ENCODE measurements at regions not wholly inside any gene's neighbourhood (a gene's known extent, or its start where the extent isn't known, plus 50 kb on each side); places are given as distances from the start of the nearest gene placed in this dataset.
A peak's percentile ranks its signal among the peaks of the same experiment; 100 is the strongest.

DNA sequence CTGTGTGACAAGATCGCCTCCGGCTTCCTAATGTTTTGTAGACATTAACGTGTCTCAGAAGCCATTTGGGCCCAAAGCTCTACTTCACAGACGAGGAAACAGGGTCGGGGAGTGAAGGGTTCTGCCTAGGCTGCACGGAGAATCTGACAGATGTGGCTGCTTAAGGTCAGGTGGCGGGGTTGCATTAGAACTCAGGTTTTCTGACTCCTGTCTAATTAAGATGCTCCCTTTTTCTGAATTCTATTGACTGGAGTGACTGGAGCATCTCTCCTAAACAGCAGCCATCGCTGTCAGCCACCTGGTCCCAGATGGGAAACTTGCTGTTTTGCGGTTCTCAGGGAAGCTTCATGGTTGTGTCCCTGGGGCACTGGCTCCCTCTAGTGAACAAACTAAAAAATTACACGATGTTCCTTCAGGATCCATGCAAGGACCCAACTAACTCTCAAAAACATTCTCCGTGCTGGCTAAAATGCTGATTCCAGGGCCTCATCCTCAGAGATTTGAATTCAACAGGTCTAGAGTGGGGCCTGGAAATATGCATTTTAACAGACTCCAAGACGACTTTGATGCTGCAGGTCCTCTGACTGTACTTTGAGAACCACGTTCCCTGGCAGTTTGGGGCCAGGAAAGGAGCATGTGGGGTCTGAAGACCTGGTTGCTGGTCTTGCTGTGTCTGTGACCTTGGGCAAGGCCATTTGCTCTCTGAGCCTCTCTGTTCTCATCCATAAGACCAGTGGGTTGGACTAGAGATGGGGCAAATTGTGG lies 117.4 kb downstream of the IRF8 start:
- no peaks in the 10 kb centered on the region for H3K27me3 ChIP-seq (replicated peaks in 1 of 2; ENCODE audit: control insufficient read depth in 2 of 2, insufficient read depth in 2 of 2, low read length in 1 of 2)
- ChIA-PET POLR2A (interaction anchor here (0.5 to 1.7 kb wide), 6 partner anchors 24 to 195 kb away, joined by 3 to 9 read pairs (median 3); no protein-coding TSS in a partner anchor), CTCF (interaction anchor here (0.6 to 17.2 kb wide), 32 partner anchors 10 to 501 kb away, joined by 3 to 345 read pairs (median 4); partner anchors contain the start of gene IRF8), RAD21 (ENCODE audit: unreplicated experiment) (interaction anchor here (0.7 to 12.2 kb wide), 16 partner anchors 14 to 502 kb away, joined by 3 to 157 read pairs (median 4); no protein-coding TSS in a partner anchor), SMC1A (ENCODE audit: uncharacterized antibody, unreplicated experiment) (interaction anchor here (0.9 to 16.1 kb wide), 16 partner anchors 23 to 200 kb away, joined by 3 to 338 read pairs (median 4); partner anchors contain the start of gene IRF8)
- H3K27ac ChIP-seq (ENCODE audit: control insufficient read depth, insufficient read depth) = no peak overlapping the region
- no peak overlapping the region for H3K9ac ChIP-seq (ENCODE audit: control insufficient read depth, insufficient read depth, low read length)
- no peak overlapping the region for H2AFZ ChIP-seq (ENCODE audit: control insufficient read depth, low read depth, low read length)
- no peaks in the 10 kb centered on the region for H3K36me3 ChIP-seq (ENCODE audit: control insufficient read depth in 2 of 2, insufficient read depth in 2 of 2, low read length in 1 of 2)
- WGBS (ENCODE audit: insufficient coverage, insufficient replicate concordance, low lambda C conversion rate, missing lambda C conversion rate) = 28% methylated on average over 13 of the region's 13 CpGs
- no TSS peak for BruUV-seq (replicated peaks)
- peaks cover 19% of the 10 kb centered on the region for H3K4me1 ChIP-seq (ENCODE audit: control insufficient read depth, insufficient read depth, low read length)
- no peaks in the 10 kb centered on the region for H3K79me2 ChIP-seq (ENCODE audit: control insufficient read depth, insufficient read depth, low read length)
- H3K4me3 ChIP-seq = no peak overlapping the region
- DNase-seq (ENCODE audit: low read depth, low spot score) (peak; percentile 59), FAIRE-seq (peak; percentile 59), ATAC-seq (peak; percentile 75)
- in situ Hi-C loops (cut with MboI) (loop anchor here (5.0 to 10.0 kb wide), 2 partner anchors 112 to 194 kb away; no protein-coding TSS in a partner anchor), intact Hi-C loops (cut with micrococcal nuclease; ENCODE audit: unreplicated experiment) (loop anchor here (1.0 to 5.0 kb wide), 5 partner anchors 28 to 195 kb away; no protein-coding TSS in a partner anchor)
- H3K4me2 ChIP-seq (ENCODE audit: control insufficient read depth, insufficient read depth) = no peak overlapping the region
- H4K20me1 ChIP-seq (ENCODE audit: control insufficient read depth, insufficient read depth) = no peaks in the 10 kb centered on the region
- peaks cover 13% of the 10 kb centered on the region; the same call in 2 of the 3 replicates for H3K9me3 ChIP-seq (replicated peaks; ENCODE audit: control insufficient read depth, insufficient read depth, low read length)
- TF ChIP-seq MTA3 (IDR thresholded peaks at IDR 0.05; ENCODE audit: borderline replicate concordance, low read length) = peak; percentile 37; the same call in 1 of the 2 replicates
- peak; percentile 18 for TF ChIP-seq RELA (IDR thresholded peaks at IDR 0.05; ENCODE audit: borderline replicate concordance, partially characterized antibody)
- peak; percentile 46; the same call in 1 of the 2 replicates for TF ChIP-seq NBN (IDR thresholded peaks at IDR 0.05)
- TF ChIP-seq IKZF1 (conservative IDR thresholded peaks at IDR 0.05) = peak; percentile 64
- peak; percentile 41 to 57; a peak in 3 of 4 replicates for TF ChIP-seq IKZF2 (IDR thresholded peaks at IDR 0.05)
- no peak for TF ChIP-seq RFX5 (IDR thresholded peaks at IDR 0.05; ENCODE audit: low read depth, low read length)
- TF ChIP-seq LARP7 (IDR thresholded peaks at IDR 0.05) = no peak
- TF ChIP-seq YY1 (IDR thresholded peaks at IDR 0.05; ENCODE audit: low read depth, low read length) = peak; percentile 88
- TF ChIP-seq, protein P1, sequence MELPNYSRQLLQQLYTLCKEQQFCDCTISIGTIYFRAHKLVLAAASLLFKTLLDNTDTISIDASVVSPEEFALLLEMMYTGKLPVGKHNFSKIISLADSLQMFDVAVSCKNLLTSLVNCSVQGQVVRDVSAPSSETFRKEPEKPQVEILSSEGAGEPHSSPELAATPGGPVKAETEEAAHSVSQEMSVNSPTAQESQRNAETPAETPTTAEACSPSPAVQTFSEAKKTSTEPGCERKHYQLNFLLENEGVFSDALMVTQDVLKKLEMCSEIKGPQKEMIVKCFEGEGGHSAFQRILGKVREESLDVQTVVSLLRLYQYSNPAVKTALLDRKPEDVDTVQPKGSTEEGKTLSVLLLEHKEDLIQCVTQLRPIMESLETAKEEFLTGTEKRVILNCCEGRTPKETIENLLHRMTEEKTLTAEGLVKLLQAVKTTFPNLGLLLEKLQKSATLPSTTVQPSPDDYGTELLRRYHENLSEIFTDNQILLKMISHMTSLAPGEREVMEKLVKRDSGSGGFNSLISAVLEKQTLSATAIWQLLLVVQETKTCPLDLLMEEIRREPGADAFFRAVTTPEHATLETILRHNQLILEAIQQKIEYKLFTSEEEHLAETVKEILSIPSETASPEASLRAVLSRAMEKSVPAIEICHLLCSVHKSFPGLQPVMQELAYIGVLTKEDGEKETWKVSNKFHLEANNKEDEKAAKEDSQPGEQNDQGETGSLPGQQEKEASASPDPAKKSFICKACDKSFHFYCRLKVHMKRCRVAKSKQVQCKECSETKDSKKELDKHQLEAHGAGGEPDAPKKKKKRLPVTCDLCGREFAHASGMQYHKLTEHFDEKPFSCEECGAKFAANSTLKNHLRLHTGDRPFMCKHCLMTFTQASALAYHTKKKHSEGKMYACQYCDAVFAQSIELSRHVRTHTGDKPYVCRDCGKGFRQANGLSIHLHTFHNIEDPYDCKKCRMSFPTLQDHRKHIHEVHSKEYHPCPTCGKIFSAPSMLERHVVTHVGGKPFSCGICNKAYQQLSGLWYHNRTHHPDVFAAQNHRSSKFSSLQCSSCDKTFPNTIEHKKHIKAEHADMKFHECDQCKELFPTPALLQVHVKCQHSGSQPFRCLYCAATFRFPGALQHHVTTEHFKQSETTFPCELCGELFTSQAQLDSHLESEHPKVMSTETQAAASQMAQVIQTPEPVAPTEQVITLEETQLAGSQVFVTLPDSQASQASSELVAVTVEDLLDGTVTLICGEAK (IDR thresholded peaks at IDR 0.05; ENCODE audit: borderline replicate concordance) = no peak
- TF ChIP-seq, protein P2, sequence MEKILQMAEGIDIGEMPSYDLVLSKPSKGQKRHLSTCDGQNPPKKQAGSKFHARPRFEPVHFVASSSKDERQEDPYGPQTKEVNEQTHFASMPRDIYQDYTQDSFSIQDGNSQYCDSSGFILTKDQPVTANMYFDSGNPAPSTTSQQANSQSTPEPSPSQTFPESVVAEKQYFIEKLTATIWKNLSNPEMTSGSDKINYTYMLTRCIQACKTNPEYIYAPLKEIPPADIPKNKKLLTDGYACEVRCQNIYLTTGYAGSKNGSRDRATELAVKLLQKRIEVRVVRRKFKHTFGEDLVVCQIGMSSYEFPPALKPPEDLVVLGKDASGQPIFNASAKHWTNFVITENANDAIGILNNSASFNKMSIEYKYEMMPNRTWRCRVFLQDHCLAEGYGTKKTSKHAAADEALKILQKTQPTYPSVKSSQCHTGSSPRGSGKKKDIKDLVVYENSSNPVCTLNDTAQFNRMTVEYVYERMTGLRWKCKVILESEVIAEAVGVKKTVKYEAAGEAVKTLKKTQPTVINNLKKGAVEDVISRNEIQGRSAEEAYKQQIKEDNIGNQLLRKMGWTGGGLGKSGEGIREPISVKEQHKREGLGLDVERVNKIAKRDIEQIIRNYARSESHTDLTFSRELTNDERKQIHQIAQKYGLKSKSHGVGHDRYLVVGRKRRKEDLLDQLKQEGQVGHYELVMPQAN (conservative IDR thresholded peaks at IDR 0.05) = no peak
- TF ChIP-seq BCL11A (IDR thresholded peaks at IDR 0.05; ENCODE audit: low read depth, low read length) = 0 out of 2 replicates have a peak, but pooled peaks have one; percentile 6
- TF ChIP-seq NR2F1 (conservative IDR thresholded peaks at IDR 0.05) = 0 out of 2 replicates have a peak, but pooled peaks have one; percentile 25
- no peak for TF ChIP-seq SUZ12 (IDR thresholded peaks at IDR 0.05; ENCODE audit: unreplicated experiment)
- no peak for TF ChIP-seq ASH2L (IDR thresholded peaks at IDR 0.05; ENCODE audit: borderline replicate concordance, low read depth)
- TF ChIP-seq, protein P3, sequence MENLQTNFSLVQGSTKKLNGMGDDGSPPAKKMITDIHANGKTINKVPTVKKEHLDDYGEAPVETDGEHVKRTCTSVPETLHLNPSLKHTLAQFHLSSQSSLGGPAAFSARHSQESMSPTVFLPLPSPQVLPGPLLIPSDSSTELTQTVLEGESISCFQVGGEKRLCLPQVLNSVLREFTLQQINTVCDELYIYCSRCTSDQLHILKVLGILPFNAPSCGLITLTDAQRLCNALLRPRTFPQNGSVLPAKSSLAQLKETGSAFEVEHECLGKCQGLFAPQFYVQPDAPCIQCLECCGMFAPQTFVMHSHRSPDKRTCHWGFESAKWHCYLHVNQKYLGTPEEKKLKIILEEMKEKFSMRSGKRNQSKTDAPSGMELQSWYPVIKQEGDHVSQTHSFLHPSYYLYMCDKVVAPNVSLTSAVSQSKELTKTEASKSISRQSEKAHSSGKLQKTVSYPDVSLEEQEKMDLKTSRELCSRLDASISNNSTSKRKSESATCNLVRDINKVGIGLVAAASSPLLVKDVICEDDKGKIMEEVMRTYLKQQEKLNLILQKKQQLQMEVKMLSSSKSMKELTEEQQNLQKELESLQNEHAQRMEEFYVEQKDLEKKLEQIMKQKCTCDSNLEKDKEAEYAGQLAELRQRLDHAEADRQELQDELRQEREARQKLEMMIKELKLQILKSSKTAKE (IDR thresholded peaks at IDR 0.05; ENCODE audit: low read depth, poor library complexity, severe bottlenecking) = peak; percentile 69
- no peak for TF ChIP-seq TARDBP (IDR thresholded peaks at IDR 0.05; ENCODE audit: borderline replicate concordance)

Measured in GM12878 (cell line).